HG03095 (cell line): ENCODE measurements at regions not wholly inside any gene's neighbourhood (a gene's known extent, or its start where the extent isn't known, plus 50 kb on each side); places are given as distances from the start of the nearest gene placed in this dataset.

Source experiments
- ATAC-seq: cut with Tn5 transposase; IDR thresholded peaks from one replicate; pipeline ENCODE4 v1.9.1; 2021; ENCODE audit warnings: moderate library complexity; ENCODE audit not compliant: unreplicated experiment

DNA sequence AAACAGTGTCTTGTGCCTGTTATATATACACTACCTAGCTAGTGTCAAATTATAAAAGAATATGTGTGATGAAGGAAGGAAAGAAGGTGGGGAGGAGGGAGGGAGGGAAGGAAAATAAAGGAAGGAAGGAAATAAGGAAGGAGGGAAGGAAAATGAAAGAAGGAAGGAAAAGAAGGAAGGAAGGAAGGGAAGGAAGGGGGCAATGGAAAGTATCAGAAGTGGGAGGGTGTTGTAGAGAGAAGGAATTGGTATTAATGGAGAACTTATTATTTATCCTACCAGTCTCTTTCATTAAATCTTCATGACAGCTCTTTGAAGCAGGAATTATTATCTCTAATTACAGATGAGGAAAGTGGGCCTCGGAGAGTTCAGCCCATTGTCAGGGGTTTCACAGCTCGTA, 202.4 kb downstream of the SAMD5 start:
- ATAC-seq = no peak

DNA sequence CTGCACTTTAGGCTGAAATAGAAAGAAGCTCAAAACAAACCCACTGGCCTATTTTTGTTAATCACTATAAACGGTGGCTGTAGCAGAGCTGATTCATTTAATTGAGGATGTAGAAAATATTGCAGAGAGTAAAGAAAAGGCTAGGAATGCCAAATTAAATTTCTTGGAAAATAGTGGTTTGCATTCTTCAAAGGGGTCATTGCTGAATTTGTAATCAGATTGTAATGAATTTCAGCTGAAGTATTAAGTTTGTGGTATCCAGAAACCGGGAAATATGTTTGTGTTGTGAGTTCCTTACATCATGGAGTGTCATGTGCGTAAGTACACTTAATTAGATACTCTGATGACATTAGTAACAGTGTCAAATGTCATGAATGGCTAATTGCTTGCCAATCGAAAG, 203.0 kb downstream of the SAMD5 start:
- ATAC-seq = no peak

DNA sequence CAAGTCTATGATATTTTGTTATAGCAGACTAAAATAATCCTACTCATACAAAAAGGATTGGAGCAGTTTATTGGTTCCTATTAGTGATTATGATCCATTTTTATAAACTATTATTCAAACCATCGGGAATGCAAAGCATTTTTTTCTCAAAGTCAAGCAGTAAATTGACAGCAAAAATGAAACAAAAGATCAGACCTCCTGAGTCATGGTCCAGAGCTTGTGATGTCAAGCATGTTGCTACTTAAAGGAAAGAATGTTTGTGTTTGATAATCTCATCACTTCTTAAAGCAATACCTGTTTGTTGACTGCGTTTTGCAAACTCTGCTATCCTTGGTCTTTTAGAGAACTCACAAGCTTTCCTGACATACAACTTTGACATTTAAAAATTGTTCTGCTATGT, 204.4 kb downstream of the SAMD5 start:
- no peak for ATAC-seq

DNA sequence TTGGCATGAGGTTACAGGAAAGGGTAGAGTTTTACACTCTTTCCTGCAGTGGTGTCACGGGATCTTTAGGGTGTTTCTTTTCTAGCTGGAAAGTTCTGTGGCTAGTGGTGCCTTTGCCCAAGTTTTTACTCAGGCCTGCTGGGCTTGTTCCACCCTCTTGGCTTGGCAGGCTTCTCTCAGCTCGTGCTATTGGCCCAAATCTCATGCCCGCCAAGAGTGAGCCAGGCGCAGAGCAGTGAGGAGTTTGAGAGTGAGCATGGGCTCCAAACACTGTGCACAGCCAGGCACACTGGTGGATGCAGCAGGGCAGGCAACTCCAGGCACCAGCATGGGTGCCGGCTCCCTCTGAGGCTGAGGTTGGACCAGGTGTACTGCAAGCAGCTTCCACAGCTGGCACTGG, 206.5 kb downstream of the SAMD5 start:
- no peak for ATAC-seq

DNA sequence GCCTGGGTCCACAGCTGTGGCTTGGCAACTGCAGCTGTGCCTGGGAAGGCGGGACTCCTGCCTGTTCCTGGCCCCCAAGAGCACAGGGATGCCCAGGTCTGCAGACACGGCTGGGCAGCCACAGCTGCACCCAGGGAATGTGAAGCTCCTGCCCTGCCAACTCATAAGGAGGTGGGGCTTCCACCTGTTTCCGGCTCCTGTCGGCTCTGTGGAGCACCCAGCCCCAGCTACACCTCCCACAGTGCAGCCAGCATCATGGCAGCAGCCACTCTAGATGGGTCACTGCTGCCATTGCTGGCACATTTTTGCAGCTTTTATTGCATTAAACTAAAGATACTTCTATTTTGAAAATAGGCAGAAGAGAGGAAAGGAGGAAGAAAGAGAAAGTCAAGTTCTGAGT, 207.9 kb downstream of the SAMD5 start:
- ATAC-seq = no peak

DNA sequence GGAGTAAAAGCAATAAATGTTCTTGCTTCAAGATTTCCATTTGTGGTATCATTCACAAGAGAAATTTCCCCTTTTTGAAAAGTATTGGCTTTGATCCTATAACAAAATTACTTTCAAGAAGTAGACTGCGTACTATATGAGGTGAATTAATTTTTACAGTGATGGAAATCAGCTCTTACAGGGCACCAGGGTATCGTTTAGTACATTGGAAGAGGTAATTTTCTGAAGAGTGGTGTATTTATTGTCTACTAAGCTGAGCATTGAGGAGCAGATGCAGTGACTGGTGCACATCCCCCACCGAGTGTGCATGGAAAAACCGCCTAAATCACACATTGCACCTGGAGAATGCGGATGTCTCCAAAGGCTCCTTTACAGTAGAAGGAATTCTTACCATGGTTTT, 209.5 kb downstream of the SAMD5 start:
- no peak for ATAC-seq

DNA sequence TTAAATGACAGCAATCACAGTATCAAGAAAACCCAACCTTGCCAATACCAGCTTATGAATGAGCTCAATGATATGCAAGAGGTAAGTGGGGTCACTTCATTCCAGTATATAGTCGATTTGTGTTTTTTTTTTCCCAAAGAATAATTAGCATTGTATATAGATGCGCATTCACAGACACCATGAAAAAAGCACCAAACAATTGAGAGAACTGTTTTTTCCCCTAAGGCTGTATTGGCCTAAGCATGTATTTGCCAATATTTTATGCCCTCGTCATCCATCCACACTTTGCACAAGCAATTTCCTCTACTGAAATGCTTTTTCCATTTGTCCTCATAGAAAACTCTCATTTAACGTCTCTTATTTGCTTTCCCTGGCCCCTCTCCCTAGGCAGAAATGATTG, 213.7 kb downstream of the SAMD5 start:
- ATAC-seq = no peak

DNA sequence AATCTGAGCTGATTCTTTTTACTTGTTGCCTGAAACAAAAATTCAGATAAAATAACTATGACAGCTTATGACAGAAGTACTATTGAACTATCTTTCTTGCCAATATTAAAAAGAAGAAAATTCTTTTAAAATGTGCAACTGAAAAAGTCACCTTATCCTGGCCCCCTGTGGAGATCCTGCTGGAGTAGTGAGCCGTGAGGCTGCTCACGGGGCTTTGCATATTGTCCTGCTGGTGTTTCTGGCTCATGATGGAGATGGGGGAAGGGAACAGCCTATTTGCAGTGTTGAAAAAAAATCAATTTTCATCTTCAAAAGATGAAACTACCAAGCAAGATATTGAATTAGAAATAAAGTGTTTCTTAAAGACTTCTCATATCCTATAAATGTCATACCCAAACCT, 216.0 kb downstream of the SAMD5 start:
- no peak for ATAC-seq

DNA sequence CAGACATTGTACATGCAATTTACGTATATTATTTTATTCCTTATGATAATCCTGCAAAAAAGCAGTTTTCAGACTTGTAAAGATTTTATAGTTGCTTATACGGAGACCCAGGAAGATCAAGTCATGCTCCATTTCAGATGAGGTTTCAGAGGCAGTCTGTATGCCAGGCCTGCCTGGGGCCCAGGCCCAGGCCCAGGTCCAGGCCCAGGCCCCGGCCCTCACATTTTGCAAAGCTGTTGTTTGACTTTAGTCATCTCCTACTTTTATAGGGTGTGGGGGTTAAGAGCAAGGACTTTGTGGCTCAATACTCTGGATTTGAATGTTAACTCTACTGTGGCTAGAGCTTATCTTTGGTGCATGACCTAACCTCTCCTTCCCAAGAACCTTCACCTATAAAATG, 217.9 kb downstream of the SAMD5 start:
- no peak for ATAC-seq

DNA sequence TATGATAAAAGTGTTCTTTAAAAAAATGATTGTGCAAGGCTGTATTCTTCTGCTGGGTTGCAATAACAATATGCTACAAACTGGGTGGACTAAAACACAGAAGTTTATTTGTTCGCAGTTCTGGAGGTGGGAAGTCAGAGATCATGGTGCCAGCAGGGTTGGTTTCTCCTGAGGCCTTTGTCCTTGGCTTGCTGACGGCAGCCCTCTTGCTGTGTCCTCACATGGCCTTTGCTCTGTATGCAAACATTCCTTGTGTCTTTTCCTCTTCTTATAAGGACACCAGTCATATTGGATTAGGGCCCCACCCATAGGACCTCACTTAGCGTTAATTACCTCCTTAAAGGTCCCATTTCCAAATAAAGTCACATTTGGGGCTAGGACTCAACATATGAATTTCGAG, 220.4 kb downstream of the SAMD5 start:
- ATAC-seq = no peak

DNA sequence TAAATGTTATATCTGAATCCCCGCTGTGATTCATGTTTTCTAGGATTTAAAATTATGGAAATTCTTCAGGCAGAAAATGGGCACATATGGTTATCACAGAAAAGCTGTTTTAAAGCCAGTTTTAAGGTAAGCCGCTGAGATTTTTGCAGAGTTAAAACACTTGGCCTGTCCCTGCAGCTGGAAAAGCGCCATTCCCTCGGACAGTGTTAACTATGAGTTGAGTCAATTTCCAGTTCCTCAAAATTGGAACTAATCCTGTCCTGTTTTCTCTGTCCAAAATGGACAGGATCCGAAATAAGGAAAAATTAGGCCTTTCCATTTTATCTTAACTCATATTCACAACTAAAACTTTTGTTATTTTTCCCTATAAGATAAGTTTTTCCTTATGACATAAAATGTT, 225.2 kb downstream of the SAMD5 start:
- ATAC-seq = no peak

DNA sequence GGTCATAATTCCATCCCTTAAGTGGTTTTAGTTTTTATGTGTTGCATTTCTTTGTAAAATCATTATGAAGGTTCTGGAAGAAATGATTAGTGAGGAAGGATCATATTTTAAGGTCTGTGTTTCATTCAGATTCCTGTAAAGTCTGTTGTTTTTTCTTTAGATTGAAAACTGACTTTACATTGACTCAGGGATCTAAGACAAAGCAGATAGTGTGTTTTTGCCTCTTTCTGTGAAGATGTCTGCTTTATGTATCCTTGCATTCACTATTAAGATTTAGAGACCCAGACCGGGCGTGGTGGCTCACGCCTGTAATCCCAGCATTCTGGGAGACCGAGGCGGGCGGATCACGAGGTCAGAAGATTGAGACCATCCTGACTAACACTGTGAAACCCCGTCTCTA, 225.7 kb downstream of the SAMD5 start:
- no peak for ATAC-seq

DNA sequence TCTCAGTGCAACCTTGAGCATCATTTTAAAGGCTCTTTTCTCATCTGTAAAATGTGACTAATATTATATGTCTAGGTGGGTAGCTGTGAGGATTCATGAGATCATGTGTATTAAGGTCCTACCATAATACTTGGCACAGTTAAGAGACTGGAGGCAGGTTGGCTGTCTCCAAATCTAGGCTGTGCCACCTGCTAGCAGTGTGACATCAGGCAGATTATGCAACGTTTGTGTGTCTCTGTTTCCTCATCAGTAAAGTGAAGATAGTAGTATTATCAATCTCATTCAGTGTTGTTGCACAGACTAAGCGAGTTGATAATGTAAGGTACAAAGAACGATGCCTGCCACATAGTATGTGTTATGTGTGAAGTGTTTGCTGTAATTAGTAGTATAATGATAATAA, 227.4 kb downstream of the SAMD5 start:
- no peak for ATAC-seq

DNA sequence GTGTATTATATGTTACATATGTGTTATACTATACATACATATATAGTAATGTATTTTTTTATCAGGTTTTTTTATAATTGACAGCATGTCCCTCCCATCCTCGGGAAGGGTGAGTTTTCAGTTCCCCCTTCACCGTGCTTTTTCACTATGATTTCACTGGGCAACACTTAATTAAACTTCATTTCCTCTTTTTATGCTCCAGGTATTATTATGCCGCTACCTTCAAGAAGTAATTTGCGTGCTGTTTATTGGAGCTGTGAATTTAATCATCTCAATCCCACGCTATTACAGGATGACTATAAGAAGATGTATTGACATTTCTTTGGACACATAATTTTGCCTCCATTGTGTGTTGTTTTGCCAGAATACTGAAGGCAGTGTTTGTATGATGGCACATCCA, 228.6 kb downstream of the SAMD5 start:
- ATAC-seq = no peak

DNA sequence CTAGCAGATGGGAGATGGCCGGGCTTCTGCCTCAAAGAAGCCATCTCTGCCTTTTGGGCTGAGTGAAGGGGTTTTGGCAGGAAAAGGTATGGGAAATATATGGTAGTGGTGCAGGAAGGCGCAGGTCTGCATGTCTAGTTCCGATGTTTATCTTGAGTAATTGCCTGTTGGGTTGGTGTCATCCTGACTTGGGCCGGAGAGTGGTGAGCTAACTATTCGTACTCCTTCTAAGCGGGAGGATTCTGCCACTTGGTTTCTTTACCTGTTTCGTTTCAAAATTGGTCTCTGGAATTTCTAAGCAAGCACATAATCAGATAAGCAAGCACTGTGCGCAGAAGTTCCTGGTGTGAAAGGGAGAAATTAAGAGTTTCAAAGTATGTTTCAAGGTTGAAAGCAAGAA, 229.6 kb downstream of the SAMD5 start:
- no peak for ATAC-seq

DNA sequence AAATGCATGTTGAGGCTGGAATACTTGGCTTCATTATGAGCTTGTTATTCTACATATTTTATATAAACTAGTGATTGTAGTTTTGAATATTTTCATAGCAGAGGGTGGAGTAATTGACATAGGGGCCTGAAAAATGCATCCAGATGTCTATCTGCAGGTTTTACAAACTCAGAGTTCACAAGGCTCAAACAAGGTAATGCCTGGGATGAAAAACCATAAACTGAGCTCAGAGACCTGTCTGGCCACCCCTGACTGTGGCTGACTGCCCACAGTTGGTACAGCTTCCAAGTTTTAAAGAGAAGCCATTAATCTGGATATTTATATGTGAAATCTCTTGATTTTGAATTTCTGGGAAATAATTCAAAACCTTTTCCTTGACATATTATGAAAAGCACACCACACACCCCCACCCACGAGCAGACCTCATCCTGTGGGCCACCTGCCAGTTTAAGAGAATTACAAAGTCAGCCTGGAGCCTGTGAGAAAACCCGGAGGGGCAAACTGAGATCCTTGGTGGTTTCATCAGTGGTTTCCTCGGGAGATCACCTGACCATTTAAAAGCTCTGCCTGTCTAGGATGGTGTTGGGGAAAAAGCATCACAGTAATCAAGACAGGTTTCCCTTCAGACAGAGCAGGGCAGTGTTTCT, 230.1 kb downstream of the SAMD5 start:
- no peak for ATAC-seq

DNA sequence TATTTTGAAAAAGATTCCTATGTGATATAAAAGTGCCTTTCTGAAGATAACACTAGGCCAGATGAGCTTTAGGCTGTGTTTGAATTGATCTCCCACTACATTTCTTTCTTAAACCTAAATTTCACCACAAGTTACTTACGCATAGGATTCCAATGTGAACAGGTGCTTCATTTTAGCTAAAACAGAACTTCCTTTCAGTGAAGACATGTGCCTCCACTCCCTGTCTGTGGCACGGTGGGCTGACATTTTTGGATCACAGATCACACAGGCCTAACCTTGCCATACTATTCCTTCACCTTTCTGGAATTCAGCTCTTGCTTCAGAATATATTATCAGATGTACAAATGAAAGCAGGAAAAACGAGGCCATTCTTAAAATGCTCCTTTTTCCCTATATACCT, 231.8 kb downstream of the SAMD5 start:
- no peak for ATAC-seq

DNA sequence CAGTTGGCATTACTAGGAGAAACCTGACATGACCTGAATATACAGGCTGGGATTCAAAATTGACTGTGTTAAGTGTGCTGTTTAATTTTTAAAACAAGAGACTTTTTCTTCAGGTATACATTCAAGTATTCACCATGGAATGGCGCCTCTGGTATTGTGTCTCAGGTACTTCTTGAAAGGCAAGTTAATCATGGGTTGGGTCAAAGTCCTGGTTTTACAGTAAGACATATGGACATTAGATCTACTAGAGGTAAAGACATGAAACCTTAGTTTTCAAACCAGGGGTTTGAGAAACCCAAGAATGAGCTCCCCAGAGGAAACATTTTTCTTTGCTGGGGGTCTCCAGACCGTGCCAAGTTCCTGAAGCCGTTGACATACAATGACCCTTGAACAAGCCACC, 232.4 kb downstream of the SAMD5 start:
- ATAC-seq = no peak

DNA sequence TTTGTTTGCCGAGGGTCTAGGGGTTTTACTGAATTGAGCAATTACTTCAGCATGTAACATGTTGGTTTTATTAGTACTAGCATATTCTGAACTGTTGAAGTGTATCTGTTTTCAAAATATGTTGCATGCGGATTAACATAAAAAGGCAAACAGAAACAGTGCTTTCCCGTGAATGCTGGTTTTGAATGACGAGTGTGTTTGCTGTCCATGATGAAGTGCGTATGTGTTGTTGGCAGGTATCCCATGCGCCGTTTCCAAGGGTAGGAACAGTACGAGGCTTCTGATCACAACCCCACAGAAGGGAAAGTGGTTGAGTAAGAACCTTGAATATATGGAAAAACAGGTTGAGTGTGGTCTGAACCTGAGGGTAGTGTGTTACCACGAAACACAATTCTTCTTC, 232.9 kb downstream of the SAMD5 start:
- no peak for ATAC-seq

DNA sequence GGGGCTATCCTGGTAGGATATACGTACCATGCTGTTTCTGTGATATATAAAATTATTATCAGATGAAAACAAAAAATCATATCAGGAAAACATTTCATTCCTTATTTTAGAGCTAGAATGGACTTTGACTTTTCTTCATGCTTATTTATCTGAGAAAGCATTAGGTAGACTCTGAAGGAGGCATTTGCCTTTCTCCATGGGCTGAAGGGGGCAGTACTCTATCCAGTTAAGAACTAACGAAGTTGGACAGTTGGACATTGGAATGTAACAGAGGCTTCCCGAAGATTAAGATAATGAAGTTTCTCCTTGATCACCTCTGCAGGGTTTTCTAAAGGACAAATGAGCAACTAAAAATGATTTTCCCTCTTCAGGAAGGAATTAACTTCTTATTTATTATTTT, 233.9 kb downstream of the SAMD5 start:
- no peak for ATAC-seq

DNA sequence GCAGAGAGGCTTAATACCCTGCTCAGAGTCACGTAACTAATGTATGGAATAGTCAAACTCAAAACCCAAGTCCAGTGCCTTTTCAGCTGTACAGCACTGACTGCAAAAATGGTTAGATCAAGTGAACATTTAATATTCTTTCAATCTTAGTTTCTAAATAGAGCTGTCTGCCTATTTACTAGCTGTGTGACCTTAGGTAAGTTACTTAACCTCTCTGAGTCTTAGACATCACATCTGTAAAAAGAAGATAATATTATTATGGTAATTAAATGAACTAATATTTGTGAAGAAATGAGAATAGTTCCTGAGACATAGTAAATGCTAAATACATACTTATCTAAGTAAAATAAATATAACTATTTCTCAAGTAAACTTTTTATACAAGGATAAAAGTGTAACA, 235.5 kb downstream of the SAMD5 start:
- ATAC-seq = no peak

DNA sequence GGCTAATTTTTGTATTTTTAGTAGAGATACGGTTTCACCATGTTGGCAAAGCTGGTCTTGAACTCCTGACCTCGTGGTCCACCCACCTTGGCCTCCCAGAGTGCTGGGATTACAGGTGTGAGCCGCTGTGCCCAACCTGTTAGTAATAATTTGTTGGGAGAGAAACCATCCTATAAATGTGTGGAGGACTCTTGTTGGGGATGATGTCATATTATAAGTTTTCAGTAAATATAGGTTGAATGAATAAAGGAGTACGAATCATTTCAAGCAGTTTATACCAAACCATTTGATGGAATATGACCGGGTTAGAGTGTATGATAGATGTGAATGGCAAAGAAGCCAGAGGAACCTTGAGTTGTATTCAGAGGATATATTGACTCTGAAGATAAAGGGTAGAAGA, 240.8 kb downstream of the SAMD5 start:
- ATAC-seq = no peak

DNA sequence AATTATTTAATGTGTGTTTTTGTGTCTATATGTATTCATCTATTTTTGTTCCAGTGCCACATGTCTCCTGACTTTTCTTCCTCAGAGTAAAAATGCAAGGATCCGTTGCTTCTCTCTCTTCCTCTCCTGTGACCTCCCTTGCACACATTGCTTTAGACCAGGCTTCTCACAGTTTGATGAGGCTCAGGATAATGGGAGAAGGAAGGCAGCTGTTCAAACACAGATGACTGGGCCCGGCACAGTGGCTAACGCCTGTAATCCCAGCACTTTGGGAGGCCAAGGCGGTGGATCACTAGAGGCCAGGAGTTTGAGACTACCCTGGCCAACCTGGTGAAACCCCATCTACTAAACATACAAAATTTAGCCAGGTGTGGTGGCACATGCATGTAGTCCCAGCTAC, 241.9 kb downstream of the SAMD5 start:
- no peak for ATAC-seq

DNA sequence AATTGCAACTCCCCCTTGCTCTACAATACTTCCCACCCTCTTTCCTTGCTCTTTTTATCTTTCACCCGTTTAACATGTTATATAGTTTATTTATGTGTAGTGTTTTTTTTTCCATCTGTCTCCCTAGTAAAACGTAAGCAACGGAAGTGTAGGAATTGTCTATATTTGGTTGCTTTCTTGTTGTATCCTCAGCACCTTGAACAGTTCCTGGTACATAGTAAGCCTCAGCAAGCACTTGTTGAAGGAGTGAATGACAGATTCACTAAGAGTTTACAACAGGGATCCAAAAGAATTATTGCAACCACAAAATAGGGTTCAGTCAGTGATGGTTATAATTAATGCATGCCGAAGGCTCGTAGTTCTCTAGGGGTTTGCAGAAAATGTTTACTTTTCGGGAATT, 242.7 kb downstream of the SAMD5 start:
- ATAC-seq = no peak
